K562 (cell line): ENCODE measurements at regions not wholly inside any gene's neighbourhood (a gene's known extent, or its start where the extent isn't known, plus 50 kb on each side); places are given as distances from the start of the nearest gene placed in this dataset.

Experiments used
- ATAC-seq: fragments of 200-7000 bp; cut with Tn5 transposase; 3 replicates; pipeline ENCODE4 v1.9.1; 2020; ENCODE audit warnings: moderate library complexity
- BruUV-seq: library from RNA; stranded (reverse); fragments of 400-500 nt; replicated peaks from 2 replicates; lab custom pipeline; 2021; lab: Mats Ljungman, UMichigan
- CTCF ChIA-PET: fragments of 300-600 bp; formaldehyde crosslinking; extraction: SDS; loops from one replicate; lab custom pipeline; 2021; ENCODE audit warnings: low intra/inter-chr PET ratio; lab: Yijun Ruan, JAX
- POLR2A ChIA-PET: fragments of 300-600, 350-650 bp; sonication (Branson Sonifier 250); formaldehyde crosslinking; extraction: SDS; loops from one replicate; lab custom pipeline; 2021; ENCODE audit warnings: antibody characterized with exemption, inconsistent platforms; lab: Yijun Ruan, JAX
- DNase-seq, 4 experiments: peaks; one replicate each; pipeline versions ENCODE4 v3.0.0 to v3.0.0-alpha.2; 2011 to 2018; ENCODE audit warnings: low spot score in 3 of 4, mixed read lengths in 3 of 4; ENCODE audit errors: extremely low read depth in 1 of 4
- FAIRE-seq: peaks from 2 replicates; lab custom pipeline; 2011; peaks lifted over from hg19 to GRCh38; lab: Jason Lieb, UNC
- H2AFZ ChIP-seq: 2 replicates; pipeline ENCODE4 v1.6.0; 2011; ENCODE audit warnings: low read depth, low read length, control low read depth, inconsistent platforms
- H3K27ac ChIP-seq: fragments of 200-600 bp; 3 replicates; pipeline ENCODE4 v1.8.0; 2011; ENCODE audit warnings: low read depth, mild to moderate bottlenecking, control low read depth, inconsistent platforms, low read length, moderate library complexity, mixed read lengths; ENCODE audit errors: extremely low read depth
- H3K27me3 ChIP-seq, 2 experiments: fragments of 300-600 bp in 1 of 2; 2 replicates in 1 of 2; 3 replicates in 1 of 2; pipeline versions ENCODE4 v1.6.0 to v1.8.0; 2011; ENCODE audit warnings: inconsistent platforms in 2 of 2, low read length in 2 of 2, mild to moderate bottlenecking in 1 of 2, mixed read lengths in 1 of 2, moderate library complexity in 1 of 2; ENCODE audit not compliant: control insufficient read depth in 2 of 2, insufficient read depth in 2 of 2
- H3K36me3 ChIP-seq: fragments of 300-600 bp; 3 replicates; pipeline ENCODE4 v1.8.0; 2011; ENCODE audit warnings: mild to moderate bottlenecking, low read length, inconsistent platforms; ENCODE audit not compliant: control insufficient read depth, insufficient read depth
- H3K4me1 ChIP-seq, 2 experiments: fragments of 200-600 bp in 1 of 2; replicated peaks in 1 of 2; 2 replicates in 1 of 2; 3 replicates in 1 of 2; pipeline versions ENCODE4 v1.5.1 to v1.8.0; 2011; ENCODE audit warnings: inconsistent platforms in 2 of 2, low read length in 2 of 2, mild to moderate bottlenecking in 1 of 2, mixed read lengths in 1 of 2, moderate library complexity in 1 of 2; ENCODE audit not compliant: control insufficient read depth in 2 of 2, insufficient read depth in 2 of 2
- H3K4me2 ChIP-seq: 2 replicates; pipeline ENCODE4 v1.6.1; 2011; ENCODE audit warnings: low read length, control low read depth, inconsistent platforms, mixed read lengths; ENCODE audit not compliant: insufficient read depth
- H3K4me3 ChIP-seq: fragments of 200-600 bp; sonication (generic), shearing (Covaris generic); 2 replicates; pipeline ENCODE4 v1.5.1; 2016; ENCODE audit warnings: control low read depth, inconsistent platforms
- H3K79me2 ChIP-seq: fragments of 200-600 bp; 3 replicates; pipeline ENCODE4 v1.8.0; 2011; ENCODE audit warnings: low read length, inconsistent platforms; ENCODE audit not compliant: control insufficient read depth, insufficient read depth
- H3K9ac ChIP-seq, 2 experiments: 2 replicates each; pipeline versions ENCODE4 v1.6.0 to v1.6.1; 2011; ENCODE audit warnings: low read depth in 2 of 2, low read length in 2 of 2, control low read depth in 1 of 2, inconsistent platforms in 1 of 2, mild to moderate bottlenecking in 1 of 2, mixed read lengths in 1 of 2; ENCODE audit not compliant: insufficient read depth in 1 of 2
- H3K9me1 ChIP-seq: one replicate; pipeline ENCODE4 v1.6.0; 2011; ENCODE audit warnings: inconsistent platforms, mild to moderate bottlenecking, low read length, moderate library complexity; ENCODE audit not compliant: control insufficient read depth, insufficient read depth
- H3K9me3 ChIP-seq: replicated peaks from 2 replicates; pipeline ENCODE4 v1.5.1; 2011; ENCODE audit warnings: low read depth, low read length, inconsistent platforms; ENCODE audit not compliant: control insufficient read depth, insufficient read depth
- H4K20me1 ChIP-seq: replicated peaks from 2 replicates; pipeline ENCODE4 v1.6.1; 2011; ENCODE audit warnings: low read length, inconsistent platforms, mixed read lengths; ENCODE audit not compliant: control insufficient read depth, insufficient read depth
- CBX5 ChIP-seq: IDR thresholded peaks from 2 replicates; pipeline ENCODE4 v1.6.1; 2014; ENCODE audit warnings: low read depth, borderline replicate concordance
- CCNT2 ChIP-seq: IDR thresholded peaks from 2 replicates; pipeline ENCODE4 v1.6.1; 2011; ENCODE audit warnings: borderline replicate concordance, low read depth, mild to moderate bottlenecking, moderate library complexity, mixed read lengths, low read length; ENCODE audit not compliant: insufficient read length; ENCODE audit errors: extremely low read depth
- EZH2 ChIP-seq: IDR thresholded peaks from 2 replicates; pipeline ENCODE4 v1.6.1; 2012; ENCODE audit warnings: low read depth, mild to moderate bottlenecking, inconsistent platforms, low read length, borderline replicate concordance
- MAZ ChIP-seq, 2 experiments: fragments of 450-650 bp in 1 of 2; sonication (generic) in 1 of 2; formaldehyde crosslinking; IDR thresholded peaks in 1 of 2; conservative IDR thresholded peaks in 1 of 2; 2 replicates each; pipeline versions ENCODE4 v1.4.0 to v1.5.0; 2020; ENCODE audit warnings: mild to moderate bottlenecking in 1 of 2, missing genetic modification reagents in 1 of 2
- NFIX ChIP-seq: fragments of 250-450 bp; sonication (Bioruptor Pico); IDR thresholded peaks from 2 replicates; pipeline ENCODE4 v1.4.0; 2020; ENCODE audit warnings: low read depth, mild to moderate bottlenecking, moderate library complexity
- SIRT6 ChIP-seq: IDR thresholded peaks from one replicate; pipeline ENCODE4 v1.6.1; 2012; ENCODE audit warnings: low read depth, mild to moderate bottlenecking, control low read depth, inconsistent platforms, low read length, moderate library complexity
- STAT5A ChIP-seq: IDR thresholded peaks from 2 replicates; pipeline ENCODE4 v1.6.1; 2012; ENCODE audit warnings: low read length, inconsistent platforms, borderline replicate concordance
- SUPT5H ChIP-seq: fragments of 450-650 bp; IDR thresholded peaks from 2 replicates; pipeline ENCODE4 v1.6.1; 2016
- U2AF2 ChIP-seq: fragments of 200-400 bp; formaldehyde crosslinking; optimal IDR thresholded peaks from 2 replicates; pipeline ENCODE3; 2017; ENCODE audit warnings: low read depth, mild to moderate bottlenecking, low read length
- WGBS: fragments of 100-300 bp; shearing (Covaris generic); methylation state at CpG from one replicate; pipeline ENCODE4 v1.1.6; 2016; ENCODE audit warnings: low coverage, mixed read lengths; ENCODE audit not compliant: insufficient coverage; ENCODE audit errors: missing lambda C conversion rate; 5-methylcytosine and 5-hydroxymethylcytosine counted together
- in situ Hi-C: fragments of 300-500 bp; cut with MboI; formaldehyde crosslinking; loops from 4 replicates; pipeline ENCODE4 v1.15.0; 2018; ENCODE audit warnings: inconsistent platforms, mixed read lengths
- intact Hi-C: fragments of 100-400 bp; cut with micrococcal nuclease; formaldehyde crosslinking; loops from 2 replicates; pipeline ENCODE4 v1.14.2; 2022
- TF ChIP-seq, protein P1 (sequence below): fragments of 250-450 bp; sonication (Bioruptor Pico); IDR thresholded peaks from 2 replicates; pipeline ENCODE4 v1.8.0; 2021; ENCODE audit warnings: borderline replicate concordance, mild to moderate bottlenecking, moderate library complexity; ENCODE audit not compliant: poor library complexity, severe bottlenecking
- TF ChIP-seq, protein P2 (sequence below): sonication (generic); formaldehyde crosslinking; IDR thresholded peaks from 2 replicates; pipeline ENCODE4 v1.8.1; 2023; ENCODE audit warnings: mild to moderate bottlenecking, missing genetic modification reagents

DNA sequence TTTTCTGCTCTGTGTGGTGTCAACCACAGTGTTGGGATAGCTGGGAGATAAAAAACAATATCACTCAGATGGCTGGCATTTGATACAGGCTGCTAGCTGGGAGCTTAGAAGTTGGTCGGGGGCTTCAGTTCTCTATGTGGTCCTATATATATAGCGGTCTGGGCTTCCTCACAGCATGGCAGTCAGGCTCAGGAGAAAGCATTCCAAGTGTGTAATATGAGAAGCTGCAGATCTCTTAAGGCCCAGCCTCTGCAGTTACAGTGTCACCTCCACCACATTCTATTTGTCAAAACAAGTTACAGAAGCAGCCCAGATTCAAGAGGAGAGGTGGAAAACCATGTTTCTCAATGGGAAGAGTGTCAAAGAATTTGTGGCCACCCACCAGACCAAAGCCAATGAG, 108.1 kb upstream of the NIPBL start:
- no TSS peak for BruUV-seq
- TF ChIP-seq CCNT2 (no peak), EZH2 (no peak), STAT5A (no peak), CBX5 (no peak), U2AF2 (no peak), SIRT6 (no peak), MAZ (CRISPR knock-in tag; conservative IDR thresholded peaks at IDR 0.05 in 1 of 2, IDR thresholded peaks at IDR 0.05 in 1 of 2) (no peak), SUPT5H (no peak), NFIX (CRISPR knock-in tag) (no peak)
- TF ChIP-seq, protein P1, sequence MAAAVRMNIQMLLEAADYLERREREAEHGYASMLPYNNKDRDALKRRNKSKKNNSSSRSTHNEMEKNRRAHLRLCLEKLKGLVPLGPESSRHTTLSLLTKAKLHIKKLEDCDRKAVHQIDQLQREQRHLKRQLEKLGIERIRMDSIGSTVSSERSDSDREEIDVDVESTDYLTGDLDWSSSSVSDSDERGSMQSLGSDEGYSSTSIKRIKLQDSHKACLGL (CRISPR knock-in tag): no peak
- TF ChIP-seq, protein P2, sequence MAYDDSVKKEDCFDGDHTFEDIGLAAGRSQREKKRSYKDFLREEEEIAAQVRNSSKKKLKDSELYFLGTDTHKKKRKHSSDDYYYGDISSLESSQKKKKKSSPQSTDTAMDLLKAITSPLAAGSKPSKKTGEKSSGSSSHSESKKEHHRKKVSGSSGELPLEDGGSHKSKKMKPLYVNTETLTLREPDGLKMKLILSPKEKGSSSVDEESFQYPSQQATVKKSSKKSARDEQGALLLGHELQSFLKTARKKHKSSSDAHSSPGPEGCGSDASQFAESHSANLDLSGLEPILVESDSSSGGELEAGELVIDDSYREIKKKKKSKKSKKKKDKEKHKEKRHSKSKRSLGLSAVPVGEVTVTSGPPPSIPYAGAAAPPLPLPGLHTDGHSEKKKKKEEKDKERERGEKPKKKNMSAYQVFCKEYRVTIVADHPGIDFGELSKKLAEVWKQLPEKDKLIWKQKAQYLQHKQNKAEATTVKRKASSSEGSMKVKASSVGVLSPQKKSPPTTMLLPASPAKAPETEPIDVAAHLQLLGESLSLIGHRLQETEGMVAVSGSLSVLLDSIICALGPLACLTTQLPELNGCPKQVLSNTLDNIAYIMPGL: no peak
- FAIRE-seq (no peak), ATAC-seq (no peak), DNase-seq (no peak)
- Histone ChIP-seq H3K9me1 (no peaks in the 10 kb centered on the region), H3K27ac (no peak overlapping the region), H3K79me2 (no peaks in the 10 kb centered on the region), H2AFZ (no peak overlapping the region), H3K4me1 (no peaks in the 10 kb centered on the region), H3K36me3 (no peaks in the 10 kb centered on the region), H3K9me3 (no peaks in the 10 kb centered on the region), H3K4me2 (no peak overlapping the region), H3K9ac (no peak overlapping the region), H4K20me1 (no peaks in the 10 kb centered on the region), H3K27me3 (peaks cover 3 to 5% of the 10 kb centered on the region in 2 experiments; a peak in 3 of 5 replicates), H3K4me3 (no peak overlapping the region)
- in situ Hi-C loops: no loop called here
- WGBS: 0% methylated on average over 2 of the region's 2 CpGs
- intact Hi-C loops: no loop called here
- CTCF ChIA-PET: no interaction called here
- POLR2A ChIA-PET: interaction anchor here (0.6 to 1.4 kb wide), 3 partner anchors 13 to 243 kb away, joined by 3 to 5 read pairs (median 3); no protein-coding TSS in a partner anchor
